ENCODE measurements at regions not wholly inside any gene's neighbourhood (a gene's known extent, or its start where the extent isn't known, plus 50 kb on each side); places are given as distances from the start of the nearest gene placed in this dataset.

DNA sequence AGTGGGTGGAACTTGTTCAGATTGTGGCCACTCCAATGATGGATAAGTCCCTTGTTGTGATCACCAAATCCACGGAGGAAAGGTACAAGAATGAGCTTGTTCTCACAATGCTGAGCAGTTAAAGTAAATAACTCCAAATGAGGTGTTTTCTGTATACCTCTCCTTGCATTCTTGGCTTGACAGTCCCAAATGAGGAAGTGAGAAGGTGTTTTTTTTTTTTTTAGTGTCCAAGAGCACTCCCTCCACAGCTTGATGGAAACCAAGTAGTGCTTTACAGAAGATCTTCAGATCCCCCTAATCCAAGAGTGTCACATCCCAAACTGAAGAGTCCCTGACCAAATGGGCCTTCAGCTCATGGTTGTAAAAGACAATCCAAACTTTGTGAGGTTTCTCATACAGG lies 153.6 kb downstream of the ATP23 start:
- Histone ChIP-seq H3K4me3 (no peak overlapping the region), H3K27me3 (no peaks in the 10 kb centered on the region), H3K4me1 (no peaks in the 10 kb centered on the region), H3K36me3 (no peaks in the 10 kb centered on the region), H3K9me3 (no peaks in the 10 kb centered on the region), H3K27ac (no peak overlapping the region)
- TF ChIP-seq, protein P1, sequence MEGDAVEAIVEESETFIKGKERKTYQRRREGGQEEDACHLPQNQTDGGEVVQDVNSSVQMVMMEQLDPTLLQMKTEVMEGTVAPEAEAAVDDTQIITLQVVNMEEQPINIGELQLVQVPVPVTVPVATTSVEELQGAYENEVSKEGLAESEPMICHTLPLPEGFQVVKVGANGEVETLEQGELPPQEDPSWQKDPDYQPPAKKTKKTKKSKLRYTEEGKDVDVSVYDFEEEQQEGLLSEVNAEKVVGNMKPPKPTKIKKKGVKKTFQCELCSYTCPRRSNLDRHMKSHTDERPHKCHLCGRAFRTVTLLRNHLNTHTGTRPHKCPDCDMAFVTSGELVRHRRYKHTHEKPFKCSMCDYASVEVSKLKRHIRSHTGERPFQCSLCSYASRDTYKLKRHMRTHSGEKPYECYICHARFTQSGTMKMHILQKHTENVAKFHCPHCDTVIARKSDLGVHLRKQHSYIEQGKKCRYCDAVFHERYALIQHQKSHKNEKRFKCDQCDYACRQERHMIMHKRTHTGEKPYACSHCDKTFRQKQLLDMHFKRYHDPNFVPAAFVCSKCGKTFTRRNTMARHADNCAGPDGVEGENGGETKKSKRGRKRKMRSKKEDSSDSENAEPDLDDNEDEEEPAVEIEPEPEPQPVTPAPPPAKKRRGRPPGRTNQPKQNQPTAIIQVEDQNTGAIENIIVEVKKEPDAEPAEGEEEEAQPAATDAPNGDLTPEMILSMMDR (IDR thresholded peaks at IDR 0.05), result no peak
- DNase-seq (ENCODE audit: low spot score in 2 of 2), result no peak
- intact Hi-C loops (cut with DNase I), result no loop called here

- Histone ChIP-seq H3K4me3 (no peak overlapping the region), H3K4me1 (no peaks in the 10 kb centered on the region), H3K36me3 (no peaks in the 10 kb centered on the region), H3K27me3 (no peaks in the 10 kb centered on the region), H3K9me3 (no peaks in the 10 kb centered on the region), H3K27ac (no peak overlapping the region)
- no peak for DNase-seq (ENCODE audit: low spot score in 2 of 2)
- TF ChIP-seq, protein P1 (IDR thresholded peaks at IDR 0.05), result no peak
- intact Hi-C loops (cut with DNase I), result no loop called here
Observed at GRCh38 chr12:58097741-58098140, 156.4 kb downstream of the ATP23 start.

DNA sequence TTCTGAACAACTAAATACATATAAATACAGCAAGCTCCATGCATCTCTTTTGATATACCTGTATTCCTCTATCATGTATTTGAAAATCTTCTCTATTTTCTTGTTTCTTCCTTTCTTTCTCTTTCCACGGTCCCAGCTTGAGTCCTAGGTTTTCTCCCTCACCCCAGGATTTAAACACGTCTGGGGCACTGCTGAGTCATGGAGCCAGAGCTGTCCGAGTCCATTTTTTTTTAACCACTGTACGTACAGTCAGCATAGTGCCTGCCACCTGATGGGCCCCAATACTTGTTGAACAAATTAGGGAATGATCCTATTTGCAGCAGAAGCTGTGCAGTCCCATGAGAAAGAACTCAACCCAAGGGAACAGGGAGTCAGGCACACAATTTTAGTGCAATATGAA lies 158.1 kb downstream of the ATP23 start:
- Histone ChIP-seq H3K27me3 (no peaks in the 10 kb centered on the region), H3K4me1 (no peaks in the 10 kb centered on the region), H3K36me3 (no peaks in the 10 kb centered on the region), H3K27ac (no peak overlapping the region), H3K4me3 (no peak overlapping the region), H3K9me3 (no peaks in the 10 kb centered on the region)
- intact Hi-C loops (cut with DNase I), result no loop called here
- TF ChIP-seq, protein P1 (IDR thresholded peaks at IDR 0.05), result no peak
- DNase-seq (ENCODE audit: low spot score in 2 of 2), result no peak

- H3K9me3 ChIP-seq, result no peaks in the 10 kb centered on the region
- intact Hi-C loops (cut with DNase I), result no loop called here
- H3K27me3 ChIP-seq, result no peaks in the 10 kb centered on the region
- no peaks in the 10 kb centered on the region for H3K36me3 ChIP-seq
- no peak for DNase-seq (ENCODE audit: low spot score in 2 of 2)
- no peak overlapping the region for H3K4me3 ChIP-seq
- no peak overlapping the region for H3K27ac ChIP-seq
- TF ChIP-seq, protein P1 (IDR thresholded peaks at IDR 0.05), result no peak
- no peaks in the 10 kb centered on the region for H3K4me1 ChIP-seq
Observed at GRCh38 chr12:58104351-58104755, 163.0 kb downstream of the ATP23 start.

DNA sequence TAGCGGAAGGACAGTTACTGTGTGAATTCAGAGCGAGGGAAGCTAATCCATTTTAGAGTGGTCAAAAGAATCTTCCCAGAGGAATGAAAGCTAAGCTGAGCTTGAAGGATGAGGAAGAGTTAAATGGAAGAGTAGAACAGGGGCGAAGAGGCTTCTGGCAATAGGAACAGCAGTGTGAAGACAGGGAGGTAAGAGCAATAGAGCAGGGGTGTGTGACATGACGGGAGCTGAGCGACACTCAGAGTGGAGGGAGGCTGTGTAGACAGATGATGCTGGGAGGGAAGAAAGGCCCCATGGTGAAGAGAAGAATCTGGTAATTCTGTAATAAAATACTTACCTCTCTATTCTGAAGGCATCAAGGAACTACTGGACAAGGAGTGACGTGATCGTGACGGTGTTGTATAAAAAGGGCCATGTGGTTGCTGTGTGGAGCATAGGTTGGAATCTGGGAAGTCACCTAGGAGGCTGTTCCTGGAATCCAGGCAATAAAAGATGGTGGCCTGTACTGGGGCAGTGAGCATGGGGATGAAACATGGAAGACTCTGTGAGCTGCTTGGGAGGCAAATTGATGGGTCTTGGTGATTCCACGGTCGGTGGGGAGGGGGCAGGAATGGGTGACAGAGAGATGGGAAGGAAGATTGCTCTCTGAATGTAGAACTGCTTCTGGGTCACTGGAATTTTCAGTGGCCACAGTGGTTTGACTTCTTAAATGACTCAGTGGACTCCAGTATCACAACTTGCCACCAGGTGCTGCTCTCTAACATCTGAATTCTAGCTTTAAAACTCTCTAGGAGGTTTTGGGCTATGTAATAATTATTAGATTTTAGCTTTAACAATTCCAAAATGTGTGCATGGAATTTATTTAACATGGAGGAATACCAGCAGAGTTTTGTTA lies 164.1 kb downstream of the ATP23 start:
- Histone ChIP-seq H3K4me3 (no peak overlapping the region), H3K27ac (no peak overlapping the region), H3K27me3 (no peaks in the 10 kb centered on the region), H3K4me1 (no peaks in the 10 kb centered on the region), H3K36me3 (no peaks in the 10 kb centered on the region), H3K9me3 (no peaks in the 10 kb centered on the region)
- DNase-seq (ENCODE audit: low spot score in 2 of 2), result no peak
- intact Hi-C loops (cut with DNase I), result no loop called here
- TF ChIP-seq, protein P1 (IDR thresholded peaks at IDR 0.05), result no peak
